GM13976 (cell line): ENCODE measurements at regions not wholly inside any gene's neighbourhood (a gene's known extent, or its start where the extent isn't known, plus 50 kb on each side); places are given as distances from the start of the nearest gene placed in this dataset.
"Not testable (repeated sequence)": the region's sequence is repeated elsewhere in the genome, so short reads cannot be mapped to it uniquely, and the experiment has no call there.

Source experiments
- DNase-seq: peaks from one replicate; pipeline ENCODE4 v3.0.0; 2012; ENCODE audit warnings: low spot score
- CTCF ChIP-seq: IDR thresholded peaks from 2 replicates; pipeline ENCODE4 v1.5.1; 2012; ENCODE audit warnings: borderline replicate concordance, mild to moderate bottlenecking; ENCODE audit not compliant: insufficient read depth; ENCODE audit errors: extremely low read depth, missing control alignments, control extremely low read depth
- in situ Hi-C: fragments of 300-500 bp; cut with MboI; formaldehyde crosslinking; loops from one replicate; pipeline ENCODE4 v1.12.0; 2022; ENCODE audit warnings: low sequenced_read_pairs, mixed read lengths, inconsistent platforms; ENCODE audit not compliant: unreplicated experiment

DNA sequence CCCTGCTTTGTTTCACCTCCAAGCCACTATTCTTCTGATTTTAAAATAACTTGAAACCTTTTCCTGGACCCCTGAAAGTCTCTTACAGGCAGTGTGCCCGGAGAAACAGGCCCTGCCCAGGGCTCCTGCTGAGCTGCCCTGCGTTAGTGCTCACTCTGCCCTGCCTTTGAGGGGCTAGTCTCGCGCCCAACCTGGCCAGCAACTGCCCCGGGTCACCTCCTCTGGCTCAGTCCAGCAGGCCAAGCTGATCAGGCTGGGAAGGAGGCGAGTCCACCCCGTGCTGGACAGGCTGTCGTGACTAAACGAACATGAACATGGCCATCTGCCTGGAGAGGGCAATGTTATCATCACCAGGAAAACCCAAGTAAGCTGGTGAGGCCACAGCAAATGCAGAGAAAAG, 245.4 kb downstream of the ANKRD60 start:
- no peak for DNase-seq
- no peak for TF ChIP-seq CTCF
- in situ Hi-C loops: no loop called here

- no peak for DNase-seq
- in situ Hi-C loops: no loop called here
Observed at GRCh38 chr20:57980506-57980905, 247.9 kb downstream of the ANKRD60 start.

DNA sequence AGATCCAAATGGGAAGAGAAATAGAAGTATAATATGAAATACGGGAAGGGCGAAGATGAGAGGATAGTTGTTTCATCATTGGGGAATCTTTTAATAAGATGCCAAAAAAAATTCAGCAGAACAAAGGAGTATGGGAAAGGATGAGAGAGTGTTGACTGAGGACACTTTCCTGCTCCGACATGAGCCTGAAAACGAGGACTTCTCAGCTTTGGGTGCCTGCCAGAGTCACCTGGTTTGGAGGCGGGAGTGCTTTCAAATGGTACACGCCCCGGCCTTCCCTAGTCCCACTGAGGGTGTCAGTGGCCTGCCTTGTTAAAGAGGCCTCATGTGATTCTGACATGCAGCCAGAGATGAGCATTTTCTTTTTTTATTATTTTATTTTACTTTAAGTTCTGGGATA, 250.9 kb downstream of the ANKRD60 start:
- DNase-seq: no peak
- no peak for TF ChIP-seq CTCF
- in situ Hi-C loops: no loop called here

More at GRCh38 chr20:57980506-57980905, 247.9 kb downstream of the ANKRD60 start:
- TF ChIP-seq CTCF: no peak

- in situ Hi-C loops: no loop called here
- no peak for DNase-seq
- TF ChIP-seq CTCF: no peak
Observed at GRCh38 chr20:57977141-57977540, 251.3 kb downstream of the ANKRD60 start.

DNA sequence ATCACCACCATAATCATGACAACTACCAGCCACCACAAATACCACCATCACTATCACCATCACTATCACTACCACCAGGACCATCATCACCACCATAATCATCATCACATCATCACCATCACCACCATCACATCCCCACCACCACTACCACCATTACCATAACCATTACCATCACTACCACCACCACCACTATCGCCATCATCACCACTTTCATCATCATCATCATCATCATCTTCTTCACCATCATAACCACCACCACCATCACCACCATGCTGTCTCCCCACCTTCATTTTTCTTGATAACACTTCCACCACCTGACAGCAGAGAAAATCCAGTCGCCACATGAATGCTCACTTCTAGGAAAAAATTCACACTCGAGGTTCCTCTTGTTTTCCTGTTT, 253.6 kb downstream of the ANKRD60 start:
- TF ChIP-seq CTCF: no peak
- in situ Hi-C loops: no loop called here
- no peak for DNase-seq

DNA sequence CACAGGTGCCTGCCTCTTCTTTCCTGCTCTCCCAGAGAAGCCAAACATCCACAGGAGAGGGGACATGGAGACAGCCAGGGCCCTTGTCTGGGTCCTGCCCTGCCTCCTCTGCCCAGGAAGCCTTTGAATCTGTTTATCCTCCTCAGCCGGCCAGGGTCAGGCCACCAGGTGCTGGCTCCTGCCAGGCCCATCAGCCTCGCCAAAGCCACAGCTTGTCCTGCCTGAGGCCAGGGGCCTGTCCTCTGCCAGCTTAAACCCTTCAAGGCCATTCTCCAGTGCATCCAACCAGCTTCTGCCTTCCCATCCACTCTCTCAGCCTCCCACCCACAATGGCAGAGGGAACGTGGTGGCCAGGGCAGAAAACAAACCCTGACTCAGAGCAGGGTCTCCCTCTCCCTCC, 254.6 kb downstream of the ANKRD60 start:
- no peak for TF ChIP-seq CTCF
- in situ Hi-C loops: no loop called here
- no peak for DNase-seq

GRCh38 chr20:57971583-57971982, 256.9 kb downstream of the ANKRD60 start:
- DNase-seq, in situ Hi-C loops: not testable (repeated sequence)

DNA sequence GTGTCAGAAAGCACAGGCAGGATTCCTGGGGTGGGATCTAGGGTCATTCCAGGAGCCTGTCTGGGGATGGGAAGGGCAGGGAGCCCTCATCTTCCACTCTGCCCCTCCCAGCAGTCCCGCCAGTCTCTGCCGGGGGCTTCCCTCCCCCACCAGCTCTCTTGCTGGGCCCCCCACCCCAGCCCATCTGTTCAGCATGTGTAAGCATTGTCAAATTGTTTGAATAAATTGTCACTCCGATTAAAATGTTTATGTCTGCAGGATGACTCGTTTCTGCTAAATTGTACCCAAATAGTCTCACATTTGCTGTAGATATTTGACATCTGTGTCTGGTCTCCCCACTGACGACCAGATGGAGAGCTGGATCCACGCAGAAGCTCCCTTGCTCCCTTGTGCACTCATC, 257.6 kb downstream of the ANKRD60 start:
- in situ Hi-C loops: no loop called here
- TF ChIP-seq CTCF: no peak
- DNase-seq: no peak
